GM13976 (cell line): ENCODE measurements at regions not wholly inside any gene's neighbourhood (a gene's known extent, or its start where the extent isn't known, plus 50 kb on each side); places are given as distances from the start of the nearest gene placed in this dataset.

Source experiments
- DNase-seq: peaks from one replicate; pipeline ENCODE4 v3.0.0; 2012; ENCODE audit warnings: low spot score
- CTCF ChIP-seq: IDR thresholded peaks from 2 replicates; pipeline ENCODE4 v1.5.1; 2012; ENCODE audit warnings: borderline replicate concordance, mild to moderate bottlenecking; ENCODE audit not compliant: insufficient read depth; ENCODE audit errors: extremely low read depth, missing control alignments, control extremely low read depth
- in situ Hi-C: fragments of 300-500 bp; cut with MboI; formaldehyde crosslinking; loops from one replicate; pipeline ENCODE4 v1.12.0; 2022; ENCODE audit warnings: low sequenced_read_pairs, mixed read lengths, inconsistent platforms; ENCODE audit not compliant: unreplicated experiment

DNA sequence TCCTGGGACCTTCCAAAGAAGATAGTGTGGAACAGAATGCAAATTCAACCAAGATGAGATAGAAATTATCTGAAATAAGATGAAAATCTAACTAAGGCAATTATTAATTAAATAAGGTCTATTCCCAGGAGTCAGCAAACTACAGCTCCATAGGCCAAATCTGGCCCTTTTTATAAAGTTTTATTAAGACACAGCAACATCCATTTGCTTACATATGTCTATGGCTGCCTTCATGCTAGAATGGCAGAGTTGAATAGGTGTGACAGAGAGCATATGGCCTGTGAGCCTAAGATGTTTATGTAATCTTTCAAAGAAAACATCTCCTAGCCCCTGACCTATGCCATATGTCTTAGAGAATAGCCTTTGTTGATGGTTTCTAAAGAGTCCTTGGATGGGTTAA is 503.0 kb downstream of the EDEM1 start:
- in situ Hi-C loops: no loop called here
- DNase-seq: no peak
- no peak for TF ChIP-seq CTCF

GRCh38 chr3:5690904-5691532 is 503.5 kb downstream of the EDEM1 start:
- DNase-seq: no peak
- in situ Hi-C loops: no loop called here
- no peak for TF ChIP-seq CTCF

- TF ChIP-seq CTCF: no peak
- DNase-seq: no peak
- in situ Hi-C loops: no loop called here
Measured at GRCh38 chr3:5692446-5692845, 504.9 kb downstream of the EDEM1 start.

DNA sequence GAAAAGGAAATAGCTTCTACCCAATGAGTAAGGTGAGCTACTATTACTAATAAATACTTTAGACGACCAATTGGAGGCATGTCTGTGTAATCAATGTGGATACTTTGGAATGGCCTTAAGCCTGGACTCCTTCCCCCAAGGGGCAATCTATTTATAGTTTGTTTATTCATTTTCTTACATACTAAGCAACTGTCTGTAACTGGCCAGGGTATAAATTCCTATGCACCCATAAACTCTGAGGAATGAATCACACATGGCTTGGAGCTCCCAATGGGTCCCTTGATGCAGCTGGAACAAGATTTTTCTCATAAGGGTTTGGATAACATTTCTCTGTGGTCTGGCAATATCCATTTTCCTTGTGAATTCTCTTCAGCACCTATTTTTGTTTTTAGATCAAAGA is 506.8 kb downstream of the EDEM1 start:
- in situ Hi-C loops: no loop called here
- DNase-seq: no peak
- TF ChIP-seq CTCF: no peak

DNA sequence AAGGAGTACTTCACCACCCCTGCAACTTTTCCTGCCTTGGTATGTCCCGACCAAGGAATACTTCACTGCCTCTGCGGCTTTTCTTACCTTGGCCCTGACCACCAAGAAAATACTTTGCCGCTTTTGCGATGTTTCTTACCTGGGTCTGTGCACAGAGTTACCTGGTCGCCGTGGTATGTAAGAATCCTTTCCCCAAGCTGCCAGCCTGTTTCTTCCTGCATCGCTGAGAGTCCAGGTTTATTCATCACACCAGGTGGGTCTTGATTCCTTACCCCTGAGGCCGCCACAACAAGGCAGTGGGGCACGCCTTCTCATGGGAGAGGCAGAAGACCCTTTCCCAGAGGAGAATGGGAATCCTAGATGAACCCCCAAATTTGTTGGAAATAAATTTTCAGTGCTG is 511.3 kb downstream of the EDEM1 start:
- DNase-seq: no peak
- in situ Hi-C loops: no loop called here

GRCh38 chr3:5699313-5699712 is 511.8 kb downstream of the EDEM1 start:
- in situ Hi-C loops: no loop called here
- no peak for TF ChIP-seq CTCF
- no peak for DNase-seq

More for the DNA sequence above, 511.3 kb downstream of the EDEM1 start:
- no peak for TF ChIP-seq CTCF
